SIG-M5 (cell line): ENCODE measurements at regions not wholly inside any gene's neighbourhood (a gene's known extent, or its start where the extent isn't known, plus 50 kb on each side); places are given as distances from the start of the nearest gene placed in this dataset.

Experiments used
- DNase-seq: peaks from one replicate; lab custom pipeline; 2025; lab: John Stamatoyannopoulos, UW

DNA sequence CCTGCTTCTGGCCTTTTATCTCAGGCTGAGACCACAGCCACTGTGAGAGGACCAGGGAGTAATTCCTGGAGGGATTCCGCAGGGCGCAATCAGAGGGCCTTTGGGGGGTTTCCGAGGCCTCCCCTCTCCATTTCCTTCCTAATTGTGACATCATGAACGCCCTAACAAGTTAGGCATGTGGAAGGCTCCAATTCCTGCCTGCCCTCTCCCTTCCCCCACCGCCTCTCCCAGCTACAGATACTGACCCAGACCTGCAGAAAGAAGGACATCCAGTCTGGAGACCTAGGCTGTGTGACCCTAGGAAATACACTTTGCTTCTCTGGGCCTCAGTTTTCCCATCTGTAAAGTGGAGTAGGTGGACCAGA, 637.9 kb downstream of the MED13L start:
- DNase-seq, result no peak

GRCh38 chr12:115638733-115639647, 638.5 kb downstream of the MED13L start:
- no peak for DNase-seq

- DNase-seq, result no peak
Measured at GRCh38 chr12:115636546-115636945, 640.9 kb downstream of the MED13L start.

GRCh38 chr12:115632308-115632707, 645.2 kb downstream of the MED13L start:
- DNase-seq, result no peak

GRCh38 chr12:115630136-115630535, 647.4 kb downstream of the MED13L start:
- DNase-seq, result no peak

DNA sequence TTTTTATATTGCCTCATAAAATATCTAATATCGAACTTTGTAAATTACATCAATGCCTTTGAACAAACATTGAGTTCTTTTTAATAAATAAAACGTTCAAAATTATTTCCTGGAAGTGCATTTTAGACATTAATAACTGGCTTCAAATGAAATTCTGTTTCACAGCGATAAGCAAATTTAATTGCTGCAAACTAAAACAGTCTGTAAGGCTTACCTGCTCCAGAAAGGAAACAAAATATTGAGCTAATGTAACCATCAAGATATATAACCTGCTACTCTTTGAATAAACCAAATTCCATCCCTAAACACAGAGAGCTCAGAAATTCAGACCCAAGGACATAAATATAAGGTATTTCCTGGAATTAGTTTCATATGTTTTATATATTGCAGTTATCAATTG, 651.3 kb downstream of the MED13L start:
- DNase-seq, result no peak

- no peak for DNase-seq
Measured at GRCh38 chr12:115623764-115624334, 653.6 kb downstream of the MED13L start.

DNA sequence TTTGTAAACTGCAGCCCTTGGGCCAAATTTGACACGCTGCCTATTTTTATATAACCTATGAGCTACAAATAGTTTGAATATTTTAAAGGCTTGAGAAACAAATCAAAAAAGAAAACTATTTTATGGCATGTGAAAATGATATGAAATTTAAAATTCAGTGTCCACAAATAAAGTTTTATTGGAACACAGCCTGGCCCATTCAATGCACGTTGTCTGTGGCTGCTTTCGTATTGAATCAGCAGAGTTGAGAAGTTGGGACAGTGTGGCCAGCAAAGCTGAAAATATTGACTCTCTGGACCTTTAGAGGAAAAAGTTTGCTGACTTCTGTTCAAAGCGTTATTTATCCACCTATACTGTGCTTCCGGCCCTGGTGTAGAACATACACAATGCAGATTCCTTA, 654.2 kb downstream of the MED13L start:
- no peak for DNase-seq

- no peak for DNase-seq
Measured at GRCh38 chr12:115620816-115621215, 656.7 kb downstream of the MED13L start.

DNA sequence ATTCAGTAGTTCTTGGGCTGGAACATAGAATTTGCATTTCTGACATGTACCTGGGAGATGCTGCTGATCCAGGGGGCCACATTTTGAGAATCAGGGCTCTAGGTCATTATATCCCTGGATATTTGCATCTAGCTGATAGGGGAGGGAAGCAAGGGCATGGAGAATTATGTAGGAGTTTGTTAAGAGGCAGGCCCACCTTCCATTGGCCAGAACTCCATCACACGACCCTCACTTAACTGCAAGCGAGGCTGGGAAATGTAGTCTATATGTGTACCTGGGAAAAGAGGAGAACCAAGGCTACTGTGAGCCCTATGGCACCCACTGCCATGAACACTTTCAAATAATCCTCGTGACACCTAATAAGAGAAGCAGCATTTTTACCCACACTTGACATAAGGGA, 657.6 kb downstream of the MED13L start:
- no peak for DNase-seq

- no peak for DNase-seq
Measured at GRCh38 chr12:115619061-115619460, 658.4 kb downstream of the MED13L start.

GRCh38 chr12:115618105-115618504, 659.4 kb downstream of the MED13L start:
- no peak for DNase-seq

- DNase-seq, result no peak
Measured at GRCh38 chr12:115617391-115617790, 660.1 kb downstream of the MED13L start.

GRCh38 chr12:115611477-115611876, 666.0 kb downstream of the MED13L start:
- DNase-seq, result no peak

- no peak for DNase-seq
Measured at GRCh38 chr12:115609347-115609746, 668.1 kb downstream of the MED13L start.

- DNase-seq, result no peak
Measured at GRCh38 chr12:115606040-115606439, 671.5 kb downstream of the MED13L start.

DNA sequence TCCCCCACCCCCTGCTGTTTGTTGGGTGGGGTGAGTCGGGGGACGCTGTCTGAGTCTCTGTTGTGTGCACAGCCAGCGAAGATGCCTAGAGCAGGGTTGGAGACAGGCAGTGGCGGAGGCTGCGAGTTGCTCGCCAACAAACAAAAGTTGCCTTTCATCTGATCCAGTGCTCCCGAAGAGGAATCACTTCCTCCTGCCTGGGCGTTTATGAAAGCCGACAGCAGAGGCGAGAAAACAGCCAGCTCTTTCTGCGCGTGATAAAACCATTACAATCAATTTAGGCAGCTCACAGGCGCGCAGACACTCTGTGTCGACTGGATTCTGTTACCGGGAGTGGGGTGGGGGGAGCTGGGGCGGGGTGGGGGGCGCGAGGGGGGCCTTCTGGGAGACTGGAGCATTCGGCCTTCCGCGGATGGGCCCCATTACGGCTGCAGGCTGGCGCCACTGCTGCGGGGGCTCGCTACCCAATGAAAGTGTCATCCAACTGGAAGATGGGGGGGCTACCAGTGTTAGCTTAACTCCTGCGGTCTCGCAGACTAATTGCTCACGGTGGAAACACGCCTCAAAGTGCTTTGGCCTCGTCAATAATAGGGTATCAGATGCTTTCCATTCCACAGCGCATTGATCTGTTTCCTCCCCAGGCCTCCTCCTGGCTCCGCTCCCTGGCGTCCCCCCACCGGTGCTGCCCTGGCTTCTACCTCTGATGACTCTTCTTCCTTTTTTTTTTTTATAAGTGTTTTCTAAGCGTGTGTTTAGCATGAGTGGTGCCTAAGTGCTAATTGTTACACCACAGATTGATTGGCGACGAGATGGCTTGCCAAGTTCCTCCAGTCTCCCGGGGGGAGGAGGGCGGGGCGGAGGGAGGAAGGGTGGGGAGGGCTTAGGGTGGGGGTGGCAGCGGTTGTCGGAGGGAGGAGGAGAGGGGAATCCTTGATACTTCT, 678.4 kb downstream of the MED13L start:
- DNase-seq, result no peak

DNA sequence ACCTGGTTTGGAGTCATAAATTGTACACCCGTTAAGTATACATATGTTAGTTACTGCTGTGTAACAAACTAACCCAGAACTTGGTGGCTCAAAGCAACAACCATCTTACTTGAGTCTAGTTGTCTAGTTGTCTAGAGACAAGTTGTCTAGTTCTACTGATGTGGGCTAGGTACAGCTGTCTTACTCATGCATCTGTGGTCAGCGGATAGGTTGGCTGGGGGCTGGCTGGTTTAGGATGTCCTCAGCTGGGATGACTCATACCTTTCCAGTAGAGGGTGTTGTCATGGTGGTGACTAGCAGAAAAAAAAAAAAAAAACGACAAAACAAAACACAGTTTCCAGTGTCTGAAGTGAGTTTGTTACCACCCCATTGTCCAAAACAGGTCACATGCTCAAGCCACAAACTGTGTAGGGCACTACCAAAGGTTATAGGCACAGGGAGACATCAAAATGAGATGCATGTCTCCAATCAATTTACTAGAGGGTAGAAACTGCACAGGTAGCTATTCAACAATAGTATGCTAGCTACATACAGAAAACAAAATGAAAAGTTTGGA, 680.3 kb downstream of the MED13L start:
- no peak for DNase-seq

DNA sequence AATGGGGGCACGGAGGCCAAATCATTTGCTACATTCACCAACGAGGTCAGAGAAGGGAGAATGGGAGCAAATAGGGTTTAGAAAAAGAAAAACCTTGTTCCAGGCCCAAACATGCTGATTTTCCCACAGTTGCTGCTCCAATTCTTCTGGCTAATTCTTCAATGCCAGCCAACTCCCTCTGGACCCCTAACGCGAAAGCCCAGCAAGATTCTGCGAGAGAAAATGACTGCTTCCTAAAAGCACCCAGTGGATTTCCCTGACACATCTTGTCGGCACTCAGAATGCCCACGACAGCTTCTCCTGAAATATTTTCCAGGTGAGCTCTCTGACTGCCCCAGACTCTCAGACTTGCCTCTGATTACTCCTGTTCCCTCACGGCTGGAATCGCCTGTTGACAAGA, 689.4 kb downstream of the MED13L start:
- no peak for DNase-seq

DNA sequence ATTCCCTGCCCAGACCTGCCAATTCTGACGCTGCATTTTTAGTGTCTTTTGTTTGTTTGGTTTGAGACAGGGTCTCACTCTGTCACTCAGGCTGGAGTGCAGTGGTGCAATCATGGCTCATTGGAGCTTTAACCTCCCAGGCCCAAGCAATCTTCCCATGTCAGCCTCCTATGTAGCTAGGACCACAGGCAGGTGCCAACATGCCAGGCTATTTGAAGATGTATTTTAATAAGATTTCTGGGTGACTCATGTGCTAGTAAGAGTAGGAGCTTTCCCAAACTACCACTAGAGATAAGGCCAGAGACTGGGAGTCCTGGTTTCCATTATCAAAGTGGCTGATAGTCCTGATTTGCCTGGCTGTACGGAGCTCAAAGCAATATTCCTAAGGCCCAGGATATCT, 693.3 kb downstream of the MED13L start:
- no peak for DNase-seq

DNA sequence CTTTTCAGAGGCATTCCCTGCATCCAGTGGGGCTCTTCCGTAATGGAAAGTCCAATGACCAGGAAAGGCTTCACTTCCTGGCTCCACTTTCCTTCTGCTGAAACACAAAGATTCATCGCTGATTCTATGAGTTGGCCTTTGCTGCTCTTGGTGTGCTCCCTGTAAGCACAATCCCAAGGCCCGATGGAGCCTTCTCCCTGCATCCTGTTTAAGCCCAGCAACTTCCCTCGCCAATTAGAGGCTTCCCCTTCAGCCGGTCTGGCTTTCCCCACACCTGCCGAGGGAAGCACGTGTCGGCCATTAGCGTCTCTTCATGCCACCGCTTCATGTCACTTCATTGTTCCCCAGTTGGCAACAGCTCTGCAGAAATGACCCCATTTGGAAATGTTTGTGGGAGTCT, 693.9 kb downstream of the MED13L start:
- DNase-seq, result no peak

- no peak for DNase-seq
Measured at GRCh38 chr12:115577401-115577800, 700.1 kb downstream of the MED13L start.
